H1 (cell line): ENCODE measurements at regions not wholly inside any gene's neighbourhood (a gene's known extent, or its start where the extent isn't known, plus 50 kb on each side); places are given as distances from the start of the nearest gene placed in this dataset.

Source experiments
- CTCF ChIA-PET: fragments of 300-600 bp; sonication (Branson Sonifier 250); formaldehyde crosslinking; loops from one replicate; lab custom pipeline; 2021; ENCODE audit not compliant: partially characterized antibody; lab: Charles Lee
- POLR2A ChIA-PET: fragments of 300-600 bp; sonication (Branson Sonifier 250); formaldehyde crosslinking; loops from one replicate; lab custom pipeline; 2021; ENCODE audit warnings: inconsistent platforms; ENCODE audit not compliant: partially characterized antibody; lab: Charles Lee
- DNase-seq, 2 experiments: peaks; one replicate each; pipeline versions ENCODE4 v3.0.0 to v3.0.0-alpha.2; 2010 to 2022; ENCODE audit warnings: low spot score in 2 of 2, low read depth in 1 of 2, mixed read lengths in 1 of 2
- FAIRE-seq: peaks from 2 replicates; lab custom pipeline; 2011; peaks lifted over from hg19 to GRCh38; lab: Jason Lieb, UNC
- H2AFZ ChIP-seq: 2 replicates; pipeline ENCODE4 v1.8.1; 2012; ENCODE audit warnings: low read length, inconsistent platforms
- H2AK5ac ChIP-seq: 2 replicates; pipeline ENCODE4 v1.6.1; 2013; ENCODE audit warnings: low read depth, low read length
- H2BK120ac ChIP-seq: replicated peaks from 2 replicates; pipeline ENCODE3; 2013; ENCODE audit warnings: low read depth, low read length, inconsistent platforms
- H2BK12ac ChIP-seq: 2 replicates; pipeline ENCODE4 v1.6.1; 2013; ENCODE audit warnings: low read depth, low read length
- H2BK15ac ChIP-seq: 2 replicates; pipeline ENCODE4 v1.6.1; 2013; ENCODE audit warnings: low read length
- H2BK20ac ChIP-seq: 2 replicates; pipeline ENCODE4 v1.6.1; 2013; ENCODE audit warnings: low read length
- H2BK5ac ChIP-seq: 2 replicates; pipeline ENCODE4 v1.6.1; 2013; ENCODE audit warnings: low read depth, low read length
- H3K14ac ChIP-seq: 2 replicates; pipeline ENCODE4 v1.6.1; 2013; ENCODE audit warnings: inconsistent platforms; ENCODE audit not compliant: insufficient read length
- H3K18ac ChIP-seq: 2 replicates; pipeline ENCODE4 v1.6.1; 2013; ENCODE audit warnings: low read length; ENCODE audit errors: extremely low read depth
- H3K23ac ChIP-seq: 2 replicates; pipeline ENCODE4 v1.6.1; 2013; ENCODE audit warnings: inconsistent platforms; ENCODE audit not compliant: insufficient read length
- H3K23me2 ChIP-seq: 2 replicates; pipeline ENCODE4 v1.6.1; 2013; ENCODE audit warnings: low read depth, low read length
- H3K27ac ChIP-seq: 2 replicates; pipeline ENCODE4 v1.6.1; 2011; ENCODE audit warnings: low read depth, low read length, inconsistent platforms
- H3K27me3 ChIP-seq, 4 experiments: replicated peaks in 1 of 4; 1 replicate in 1 of 4; 2 replicates in 3 of 4; pipeline versions ENCODE4 v1.6.1 to v1.8.1; 2011 to 2013; ENCODE audit warnings: low read length in 3 of 4, mild to moderate bottlenecking in 3 of 4, inconsistent platforms in 2 of 4, mixed read lengths in 2 of 4, moderate library complexity in 1 of 4; ENCODE audit not compliant: control insufficient read depth in 3 of 4, insufficient read depth in 3 of 4; ENCODE audit errors: extremely low read depth in 1 of 4
- H3K36me3 ChIP-seq, 4 experiments: 2 replicates each; pipeline versions ENCODE4 v1.6.1 to v1.8.1; 2011 to 2013; ENCODE audit warnings: mild to moderate bottlenecking in 4 of 4, low read length in 3 of 4, moderate library complexity in 2 of 4, control low read depth in 1 of 4, inconsistent platforms in 1 of 4; ENCODE audit not compliant: insufficient read depth in 4 of 4, control insufficient read depth in 2 of 4
- H3K4ac ChIP-seq: replicated peaks from 2 replicates; pipeline ENCODE3; 2013; ENCODE audit warnings: low read length, low read depth, mixed read lengths, inconsistent platforms; ENCODE audit not compliant: insufficient read length
- H3K4me1 ChIP-seq, 4 experiments: replicated peaks in 1 of 4; 1 replicate in 1 of 4; 2 replicates in 3 of 4; pipeline versions ENCODE4 v1.6.1 to v1.8.1; 2011 to 2013; ENCODE audit warnings: low read length in 3 of 4, inconsistent platforms in 2 of 4, mixed read lengths in 1 of 4; ENCODE audit not compliant: insufficient read depth in 4 of 4, control insufficient read depth in 3 of 4
- H3K4me2 ChIP-seq, 2 experiments: 2 replicates each; pipeline versions ENCODE4 v1.6.1 to v1.8.1; 2011 to 2013; ENCODE audit warnings: low read depth in 2 of 2, low read length in 2 of 2, control low read depth in 1 of 2, inconsistent platforms in 1 of 2, mild to moderate bottlenecking in 1 of 2; ENCODE audit not compliant: insufficient read depth in 1 of 2
- H3K4me3 ChIP-seq, 4 experiments: fragments of 200-600, 300-600 bp in 1 of 4; sonication (generic), shearing (Covaris generic), sonication (Bioruptor Twin) in 1 of 4; 2 replicates each; pipeline versions ENCODE4 v1.5.1 to v1.8.1; 2011 to 2016; ENCODE audit warnings: low read length in 4 of 4, low read depth in 3 of 4, control low read depth in 2 of 4, inconsistent platforms in 2 of 4, mild to moderate bottlenecking in 2 of 4, mixed read lengths in 1 of 4, moderate library complexity in 1 of 4; ENCODE audit not compliant: insufficient read depth in 2 of 4; ENCODE audit errors: extremely low read depth in 1 of 4
- H3K56ac ChIP-seq: replicated peaks from 2 replicates; pipeline ENCODE3; 2013; ENCODE audit warnings: low read depth, mild to moderate bottlenecking, mixed read lengths, low read length, inconsistent platforms; ENCODE audit not compliant: insufficient read length
- H3K79me1 ChIP-seq: 2 replicates; pipeline ENCODE4 v1.6.1; 2013; ENCODE audit warnings: low read depth, low read length, control low read depth
- H3K79me2 ChIP-seq, 2 experiments: 2 replicates each; pipeline versions ENCODE4 v1.6.1 to v1.8.1; 2012 to 2013; ENCODE audit warnings: low read length in 2 of 2, mild to moderate bottlenecking in 2 of 2, inconsistent platforms in 1 of 2; ENCODE audit not compliant: insufficient read depth in 2 of 2, control insufficient read depth in 1 of 2
- H3K9ac ChIP-seq, 4 experiments: replicated peaks in 1 of 4; 1 replicate in 1 of 4; 2 replicates in 3 of 4; pipeline versions ENCODE4 v1.6.1 to v1.8.1; 2011 to 2013; ENCODE audit warnings: low read depth in 3 of 4, low read length in 3 of 4, control low read depth in 2 of 4, mild to moderate bottlenecking in 2 of 4, moderate library complexity in 2 of 4, inconsistent platforms in 1 of 4; ENCODE audit errors: extremely low read depth in 1 of 4
- H3K9me3 ChIP-seq, 2 experiments: 2 replicates each; pipeline versions ENCODE4 v1.6.1 to v1.8.1; 2012 to 2013; ENCODE audit warnings: mild to moderate bottlenecking in 2 of 2, moderate library complexity in 2 of 2, control low read depth in 1 of 2, inconsistent platforms in 1 of 2, low read depth in 1 of 2, low read length in 1 of 2, mixed read lengths in 1 of 2; ENCODE audit not compliant: insufficient read depth in 2 of 2
- H4K20me1 ChIP-seq, 2 experiments: replicated peaks in 1 of 2; 2 replicates each; pipeline versions ENCODE3 to v1.8.1; 2011 to 2013; ENCODE audit warnings: inconsistent platforms in 2 of 2, low read length in 2 of 2, mild to moderate bottlenecking in 1 of 2; ENCODE audit not compliant: insufficient read depth in 2 of 2, control insufficient read depth in 1 of 2
- H4K5ac ChIP-seq: 2 replicates; pipeline ENCODE4 v1.6.1; 2013; ENCODE audit warnings: low read length, low read depth, mixed read lengths, inconsistent platforms; ENCODE audit not compliant: insufficient read length
- H4K8ac ChIP-seq: 2 replicates; pipeline ENCODE4 v1.8.0; 2013; ENCODE audit warnings: mild to moderate bottlenecking, moderate library complexity, low read length, inconsistent platforms; ENCODE audit not compliant: insufficient read depth; ENCODE audit errors: extremely low read depth
- H4K91ac ChIP-seq: replicated peaks from 2 replicates; pipeline ENCODE3; 2013; ENCODE audit warnings: low read length, mixed read lengths, inconsistent platforms; ENCODE audit not compliant: insufficient read length
- CTBP2 ChIP-seq: IDR thresholded peaks from 2 replicates; pipeline ENCODE4 v1.7.0; 2011; ENCODE audit warnings: borderline replicate concordance, mild to moderate bottlenecking, moderate library complexity, mixed read lengths, low read length; ENCODE audit not compliant: insufficient read depth, insufficient read length
- CTCF ChIP-seq, 3 experiments: IDR thresholded peaks; 1 replicate in 2 of 3; 2 replicates in 1 of 3; pipeline versions ENCODE4 v1.5.1 to v1.6.1; 2011; ENCODE audit warnings: low read length in 3 of 3, mild to moderate bottlenecking in 3 of 3, inconsistent platforms in 2 of 3, low read depth in 1 of 3, moderate library complexity in 1 of 3; ENCODE audit not compliant: insufficient read depth in 1 of 3; ENCODE audit errors: control extremely low read depth in 1 of 3
- HDAC6 ChIP-seq: IDR thresholded peaks from one replicate; pipeline ENCODE4 v1.7.1; 2012; ENCODE audit warnings: low read depth, mild to moderate bottlenecking, inconsistent platforms, low read length, moderate library complexity
- PHF8 ChIP-seq: fragments of 200-600 bp; sonication (generic); conservative IDR thresholded peaks from 2 replicates; pipeline ENCODE4 v1.7.1; 2012; ENCODE audit warnings: low read depth, mild to moderate bottlenecking, inconsistent platforms, low read length, moderate library complexity
- RAD21 ChIP-seq, 2 experiments: IDR thresholded peaks in 1 of 2; conservative IDR thresholded peaks in 1 of 2; 2 replicates each; pipeline ENCODE4 v1.6.1; 2011; ENCODE audit warnings: low read depth in 2 of 2, low read length in 2 of 2, improper control_type of control experiment in 1 of 2, inconsistent platforms in 1 of 2, mild to moderate bottlenecking in 1 of 2, moderate library complexity in 1 of 2
- TAF1 ChIP-seq: IDR thresholded peaks from 2 replicates; pipeline ENCODE4 v1.6.1; 2011; ENCODE audit warnings: mild to moderate bottlenecking, low read depth, low read length
- WGBS, 2 experiments: shearing (Covaris generic) in 1 of 2; methylation state at CpG; one replicate each; pipeline versions ENCODE4 v1.1.6 to v1.1.7; 2013 to 2015; ENCODE audit warnings: low lambda C conversion rate in 2 of 2, mixed read lengths in 2 of 2, inconsistent platforms in 1 of 2, low coverage in 1 of 2, missing lambda C conversion rate in 1 of 2; ENCODE audit not compliant: insufficient replicate concordance in 2 of 2, insufficient coverage in 1 of 2, insufficient read length in 1 of 2; ENCODE audit errors: extremely low coverage in 1 of 2, missing lambda C conversion rate in 1 of 2; 5-methylcytosine and 5-hydroxymethylcytosine counted together

GRCh38 chr3:137174514-137174913 lies 216.7 kb downstream of the IL20RB start:
- no peak overlapping the region for H3K4ac ChIP-seq
- FAIRE-seq = no peak
- H2BK12ac ChIP-seq = no peak overlapping the region
- H3K23ac ChIP-seq = no peak overlapping the region
- no peak overlapping the region for H4K91ac ChIP-seq
- H3K79me1 ChIP-seq = no peaks in the 10 kb centered on the region
- no peaks in the 10 kb centered on the region for H3K27me3 ChIP-seq
- H4K5ac ChIP-seq = no peak overlapping the region
- H4K20me1 ChIP-seq = no peaks in the 10 kb centered on the region
- no peak overlapping the region for H3K4me3 ChIP-seq
- no peak overlapping the region for H3K14ac ChIP-seq
- H3K23me2 ChIP-seq = no peaks in the 10 kb centered on the region
- no peak for DNase-seq
- no peaks in the 10 kb centered on the region for H3K4me1 ChIP-seq
- H2BK5ac ChIP-seq = no peak overlapping the region
- H3K9me3 ChIP-seq = no peaks in the 10 kb centered on the region
- H3K36me3 ChIP-seq = no peaks in the 10 kb centered on the region
- no peak overlapping the region for H2BK120ac ChIP-seq
- H2AFZ ChIP-seq = no peak overlapping the region
- ChIA-PET CTCF (interaction anchor here (1.2 to 3.0 kb wide), 8 partner anchors 10 to 878 kb away, joined by 3 to 10 read pairs (median 4); no protein-coding TSS in a partner anchor), POLR2A (no interaction called here)
- H4K8ac ChIP-seq = no peak overlapping the region
- no peak overlapping the region for H2AK5ac ChIP-seq
- H2BK20ac ChIP-seq = no peak overlapping the region
- H3K79me2 ChIP-seq = no peaks in the 10 kb centered on the region
- 0 out of 2 replicates have a peak overlapping the region, but pooled peaks have one; percentile 32 for H3K18ac ChIP-seq
- no peak for TF ChIP-seq PHF8
- TF ChIP-seq HDAC6 = no peak
- TF ChIP-seq CTBP2 = no peak
- no peak for TF ChIP-seq CTCF (IDR thresholded peaks at IDR 0.05; ENCODE audit: control extremely low read depth in 1 of 3, insufficient read depth in 1 of 3, low read depth in 1 of 3, low read length in 3 of 3)
- TF ChIP-seq RAD21 (IDR thresholded peaks at IDR 0.05 in 1 of 2, conservative IDR thresholded peaks at IDR 0.05 in 1 of 2; ENCODE audit: low read depth in 2 of 2, low read length in 2 of 2) = peak in 1 of 2 experiments; percentile 29; a peak in 1 of 4 replicates
- TF ChIP-seq TAF1 = no peak
- WGBS, 2 experiments = 91% methylated on average over 2 of the region's 2 CpGs; no CpG with 5 or more reads in 1 of the 2 experiments
- H3K9ac ChIP-seq = no peak overlapping the region
- no peak overlapping the region for H2BK15ac ChIP-seq
- no peak overlapping the region for H3K56ac ChIP-seq
- H3K27ac ChIP-seq = no peak overlapping the region
- no peak overlapping the region for H3K4me2 ChIP-seq
